H1 (cell line): ENCODE measurements at regions not wholly inside any gene's neighbourhood (a gene's known extent, or its start where the extent isn't known, plus 50 kb on each side); places are given as distances from the start of the nearest gene placed in this dataset.

Source experiments
- RAD21 ChIP-seq, 2 experiments: IDR thresholded peaks in 1 of 2; conservative IDR thresholded peaks in 1 of 2; 2 replicates each; pipeline ENCODE4 v1.6.1; 2011; ENCODE audit warnings: low read depth in 2 of 2, low read length in 2 of 2, improper control_type of control experiment in 1 of 2, inconsistent platforms in 1 of 2, mild to moderate bottlenecking in 1 of 2, moderate library complexity in 1 of 2
- SAP30 ChIP-seq: fragments of 300-600 bp; sonication (generic); IDR thresholded peaks from 2 replicates; pipeline ENCODE4 v1.7.1; 2012; ENCODE audit warnings: low read length, moderate library complexity, mild to moderate bottlenecking, inconsistent platforms; ENCODE audit not compliant: insufficient read depth, insufficient replicate concordance
- TBP ChIP-seq: IDR thresholded peaks from 2 replicates; pipeline ENCODE4 v1.6.1; 2011; ENCODE audit warnings: low read depth, low read length, improper control_type of control experiment
- TF ChIP-seq, protein P1 (sequence below), 3 experiments: IDR thresholded peaks; 1 replicate in 2 of 3; 2 replicates in 1 of 3; pipeline versions ENCODE4 v1.5.1 to v1.6.1; 2011; ENCODE audit warnings: low read length in 3 of 3, mild to moderate bottlenecking in 3 of 3, inconsistent platforms in 2 of 3, low read depth in 1 of 3, moderate library complexity in 1 of 3; ENCODE audit not compliant: insufficient read depth in 1 of 3; ENCODE audit errors: control extremely low read depth in 1 of 3

DNA sequence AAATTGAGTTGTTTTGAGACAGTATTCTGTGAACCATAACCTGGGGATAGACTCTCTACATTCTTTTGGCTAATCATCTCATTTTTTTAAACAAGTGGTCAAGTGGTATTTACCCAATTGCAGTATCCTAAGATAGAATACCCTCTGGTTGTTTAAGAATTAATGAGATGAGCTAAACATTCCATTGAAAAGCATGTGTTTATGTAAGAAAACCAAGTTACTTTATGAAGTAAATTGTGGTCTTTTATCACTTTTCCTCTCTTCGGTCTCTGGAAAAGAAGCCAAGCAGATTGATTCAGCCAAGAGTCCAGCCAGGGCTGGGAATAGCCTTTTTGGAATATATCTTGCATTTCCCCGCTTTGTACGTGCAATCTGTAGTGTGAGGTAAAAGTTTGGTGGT, 185.7 kb upstream of the TOPAZ1 start (continued):
- TF ChIP-seq RAD21 (IDR thresholded peaks at IDR 0.05 in 1 of 2, conservative IDR thresholded peaks at IDR 0.05 in 1 of 2; ENCODE audit: low read depth in 2 of 2, low read length in 2 of 2) (no peak), TBP (no peak), SAP30 (no peak)
- TF ChIP-seq, protein P1, sequence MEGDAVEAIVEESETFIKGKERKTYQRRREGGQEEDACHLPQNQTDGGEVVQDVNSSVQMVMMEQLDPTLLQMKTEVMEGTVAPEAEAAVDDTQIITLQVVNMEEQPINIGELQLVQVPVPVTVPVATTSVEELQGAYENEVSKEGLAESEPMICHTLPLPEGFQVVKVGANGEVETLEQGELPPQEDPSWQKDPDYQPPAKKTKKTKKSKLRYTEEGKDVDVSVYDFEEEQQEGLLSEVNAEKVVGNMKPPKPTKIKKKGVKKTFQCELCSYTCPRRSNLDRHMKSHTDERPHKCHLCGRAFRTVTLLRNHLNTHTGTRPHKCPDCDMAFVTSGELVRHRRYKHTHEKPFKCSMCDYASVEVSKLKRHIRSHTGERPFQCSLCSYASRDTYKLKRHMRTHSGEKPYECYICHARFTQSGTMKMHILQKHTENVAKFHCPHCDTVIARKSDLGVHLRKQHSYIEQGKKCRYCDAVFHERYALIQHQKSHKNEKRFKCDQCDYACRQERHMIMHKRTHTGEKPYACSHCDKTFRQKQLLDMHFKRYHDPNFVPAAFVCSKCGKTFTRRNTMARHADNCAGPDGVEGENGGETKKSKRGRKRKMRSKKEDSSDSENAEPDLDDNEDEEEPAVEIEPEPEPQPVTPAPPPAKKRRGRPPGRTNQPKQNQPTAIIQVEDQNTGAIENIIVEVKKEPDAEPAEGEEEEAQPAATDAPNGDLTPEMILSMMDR (IDR thresholded peaks at IDR 0.05; ENCODE audit: control extremely low read depth in 1 of 3, insufficient read depth in 1 of 3, low read depth in 1 of 3, low read length in 3 of 3): no peak
